Stimulated activated CD8-positive, alpha-beta memory T cell treated with anti-CD3 and anti-CD28 coated beads, Interleukin-2, amount 100 ng/mL, for 48 hours (primary cell): ENCODE measurements at regions not wholly inside any gene's neighbourhood (a gene's known extent, or its start where the extent isn't known, plus 50 kb on each side); places are given as distances from the start of the nearest gene placed in this dataset.

Experiments used
- DNase-seq, 2 donors: peaks; one replicate each; pipeline ENCODE4 v3.0.0-alpha.2; 2020; ENCODE audit warnings: low read depth in 2 of 2

DNA sequence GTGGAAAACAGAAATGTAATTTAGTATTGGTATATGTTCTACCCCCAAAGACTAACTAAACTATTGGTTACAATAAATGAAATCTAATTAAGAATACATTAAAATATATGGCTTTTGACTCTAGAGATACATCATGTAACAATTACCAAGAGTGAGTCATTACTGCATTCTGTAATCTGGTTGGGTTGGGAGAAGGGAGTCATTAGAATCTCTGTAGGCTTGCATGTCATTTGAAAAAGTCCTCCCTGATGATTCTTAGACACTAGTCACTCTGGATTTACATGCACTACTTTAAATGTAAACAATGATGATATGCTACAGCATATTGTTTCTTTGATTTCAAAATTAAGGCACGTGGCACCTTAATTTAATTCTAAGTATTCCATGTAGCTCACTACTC lies 293.4 kb upstream of the CHST9 start:
- DNase-seq: no peak

GRCh38 chr18:27473318-27473717 lies 288.2 kb upstream of the CHST9 start:
- DNase-seq: no peak

DNA sequence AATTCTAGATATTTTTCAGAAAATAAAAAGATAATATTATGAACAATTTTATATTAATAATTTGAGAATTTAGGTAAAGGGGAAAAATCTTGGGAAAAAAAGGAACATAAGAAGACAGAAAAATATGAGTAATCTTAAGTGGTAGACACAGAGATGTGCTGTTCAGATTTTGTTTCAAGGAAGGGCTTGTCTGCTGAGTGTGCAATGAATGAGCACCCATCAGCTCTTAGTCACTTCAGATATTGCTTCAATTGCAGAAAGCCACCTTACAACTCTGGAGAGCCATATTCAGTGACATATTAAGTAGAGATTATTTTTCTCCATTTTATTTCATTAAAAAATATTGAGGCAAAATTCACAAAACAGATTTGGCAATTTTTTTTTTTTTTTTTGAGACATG lies 282.0 kb upstream of the CHST9 start:
- DNase-seq: no peak

DNA sequence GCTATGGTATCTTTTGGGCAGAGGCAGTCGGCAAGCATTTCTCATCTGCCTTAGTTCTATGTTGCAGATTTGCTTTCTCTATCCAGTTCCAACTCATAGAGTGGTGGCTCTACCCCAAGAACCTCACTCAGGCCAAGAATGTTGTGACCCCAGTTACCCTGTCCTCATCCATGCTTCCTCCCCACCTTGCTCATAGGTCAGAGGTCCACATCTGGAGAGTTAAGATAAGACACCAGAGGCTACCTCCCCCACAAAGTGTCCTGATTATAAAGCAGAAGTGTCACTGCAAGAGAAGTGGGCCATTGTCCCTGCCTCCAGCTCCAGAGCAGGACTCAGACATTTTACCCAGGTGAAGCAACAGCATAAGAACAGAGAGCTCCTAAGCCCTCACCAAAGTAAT lies 276.8 kb upstream of the CHST9 start:
- no peak for DNase-seq

- DNase-seq: no peak
Measured at GRCh38 chr18:27449104-27449503, 264.0 kb upstream of the CHST9 start.

DNA sequence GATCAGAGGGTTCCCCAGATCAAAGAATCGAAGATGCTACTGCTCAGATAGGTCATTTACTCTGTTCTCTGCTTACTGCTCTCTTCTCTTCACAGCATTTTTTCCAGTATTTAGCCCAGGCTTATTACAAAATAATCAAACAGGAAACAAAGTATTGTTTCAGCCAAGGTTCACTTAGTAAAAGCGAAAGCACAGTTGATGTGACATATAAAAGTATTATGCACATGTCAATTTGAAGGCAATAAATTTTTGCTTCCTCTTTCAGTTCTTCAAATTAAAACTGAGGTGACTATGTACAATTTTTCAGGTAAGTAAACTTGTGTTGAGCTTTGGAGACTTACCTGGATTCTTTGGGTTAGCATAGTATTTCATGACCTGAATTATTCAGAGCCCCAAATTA lies 262.8 kb upstream of the CHST9 start:
- DNase-seq: no peak

- DNase-seq: no peak
Measured at GRCh38 chr18:27447451-27447881, 262.4 kb upstream of the CHST9 start.

DNA sequence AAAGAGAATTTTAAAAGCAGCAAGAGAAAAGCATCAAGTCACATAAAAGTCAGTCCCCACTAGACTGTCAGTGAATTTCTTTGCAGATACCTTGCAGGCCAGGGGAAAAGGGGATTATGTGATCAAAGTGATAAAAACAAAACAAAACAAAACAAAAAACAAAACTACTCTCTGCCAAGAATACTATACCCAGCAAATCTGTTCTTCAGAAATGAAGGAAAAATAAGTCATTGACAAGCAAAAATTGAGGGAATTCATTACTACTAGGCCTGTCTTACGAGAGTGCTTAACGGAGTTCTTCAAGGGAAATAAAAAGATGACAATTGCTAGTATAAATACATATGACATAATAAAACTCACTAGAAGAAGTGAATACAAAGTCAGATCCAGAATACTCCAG lies 245.5 kb upstream of the CHST9 start:
- DNase-seq: no peak

DNA sequence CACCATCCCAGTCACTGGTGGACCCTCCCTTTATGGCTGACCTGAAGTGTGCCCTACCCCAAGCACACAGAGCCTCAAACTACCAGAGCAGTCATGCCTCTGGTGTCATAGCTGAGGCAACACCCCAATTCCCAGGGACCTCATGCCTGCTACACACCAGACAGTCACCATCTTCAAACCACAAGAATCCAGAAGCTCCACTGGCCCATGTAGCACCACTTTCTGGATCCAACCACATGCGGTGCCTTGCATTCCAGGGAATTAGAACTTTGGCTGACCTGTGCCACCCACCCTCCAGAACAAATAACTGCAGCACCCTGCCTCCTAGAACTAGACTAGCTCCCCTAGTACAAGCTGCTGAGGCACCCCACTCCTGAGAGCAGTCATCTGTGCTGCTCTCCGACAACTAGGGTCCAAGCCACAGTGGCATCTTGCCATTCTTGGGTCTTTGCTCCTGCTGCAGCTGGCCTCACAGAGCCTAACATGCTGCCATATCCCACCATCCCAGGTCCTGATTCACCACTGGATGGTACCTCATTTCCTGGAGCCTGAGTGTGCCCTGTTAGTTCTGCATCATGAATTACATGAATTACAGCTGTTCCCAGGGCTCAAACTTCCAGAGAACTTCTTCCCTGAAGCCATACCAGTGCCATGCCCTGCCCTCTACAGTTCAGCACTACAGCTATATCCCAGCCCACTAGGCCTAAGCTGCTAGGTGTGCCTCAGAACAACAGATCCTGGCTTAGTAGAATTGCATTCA lies 243.8 kb upstream of the CHST9 start:
- no peak for DNase-seq

GRCh38 chr18:27428120-27428519 lies 243.0 kb upstream of the CHST9 start:
- DNase-seq: no peak

DNA sequence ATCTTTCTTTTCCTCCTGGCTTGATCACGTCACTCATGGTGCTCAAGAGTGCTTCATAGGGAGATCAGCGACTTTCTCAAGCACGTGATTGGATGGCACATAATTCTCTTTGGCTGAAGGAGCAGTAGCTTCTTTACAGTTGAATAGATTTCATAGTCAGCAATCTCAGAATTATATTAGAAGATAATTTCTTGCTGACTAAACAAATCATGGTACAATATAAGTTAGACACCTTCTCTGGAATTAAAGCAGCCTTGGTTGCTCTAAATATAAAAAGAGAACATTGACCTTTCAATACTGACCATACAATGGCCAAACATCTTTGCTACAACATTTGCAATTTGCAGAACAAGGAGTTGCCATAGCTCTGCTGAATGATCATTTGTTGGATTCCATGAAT lies 238.5 kb upstream of the CHST9 start:
- no peak for DNase-seq

DNA sequence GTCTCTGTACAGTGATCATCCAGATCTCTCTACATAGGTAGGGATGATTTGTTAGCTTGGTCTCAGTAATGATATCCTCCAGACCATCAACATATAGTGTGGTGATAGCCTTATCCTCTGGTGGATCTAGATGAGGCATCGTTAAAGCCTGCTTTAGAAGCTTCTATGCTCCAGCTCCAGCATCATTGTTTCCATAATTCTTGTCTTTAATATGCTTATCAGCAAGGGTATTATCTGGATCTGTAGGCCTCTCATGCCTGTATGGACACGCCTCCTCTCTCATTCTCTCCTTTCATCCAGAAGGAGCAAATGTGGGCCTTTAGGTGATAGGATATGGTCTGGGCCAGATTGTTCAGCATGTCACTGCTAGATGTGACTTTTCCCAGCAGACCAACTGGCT lies 234.5 kb upstream of the CHST9 start:
- no peak for DNase-seq

- DNase-seq: no peak
Measured at GRCh38 chr18:27415495-27415894, 230.4 kb upstream of the CHST9 start.

- DNase-seq: no peak
Measured at GRCh38 chr18:27414682-27415081, 229.6 kb upstream of the CHST9 start.

DNA sequence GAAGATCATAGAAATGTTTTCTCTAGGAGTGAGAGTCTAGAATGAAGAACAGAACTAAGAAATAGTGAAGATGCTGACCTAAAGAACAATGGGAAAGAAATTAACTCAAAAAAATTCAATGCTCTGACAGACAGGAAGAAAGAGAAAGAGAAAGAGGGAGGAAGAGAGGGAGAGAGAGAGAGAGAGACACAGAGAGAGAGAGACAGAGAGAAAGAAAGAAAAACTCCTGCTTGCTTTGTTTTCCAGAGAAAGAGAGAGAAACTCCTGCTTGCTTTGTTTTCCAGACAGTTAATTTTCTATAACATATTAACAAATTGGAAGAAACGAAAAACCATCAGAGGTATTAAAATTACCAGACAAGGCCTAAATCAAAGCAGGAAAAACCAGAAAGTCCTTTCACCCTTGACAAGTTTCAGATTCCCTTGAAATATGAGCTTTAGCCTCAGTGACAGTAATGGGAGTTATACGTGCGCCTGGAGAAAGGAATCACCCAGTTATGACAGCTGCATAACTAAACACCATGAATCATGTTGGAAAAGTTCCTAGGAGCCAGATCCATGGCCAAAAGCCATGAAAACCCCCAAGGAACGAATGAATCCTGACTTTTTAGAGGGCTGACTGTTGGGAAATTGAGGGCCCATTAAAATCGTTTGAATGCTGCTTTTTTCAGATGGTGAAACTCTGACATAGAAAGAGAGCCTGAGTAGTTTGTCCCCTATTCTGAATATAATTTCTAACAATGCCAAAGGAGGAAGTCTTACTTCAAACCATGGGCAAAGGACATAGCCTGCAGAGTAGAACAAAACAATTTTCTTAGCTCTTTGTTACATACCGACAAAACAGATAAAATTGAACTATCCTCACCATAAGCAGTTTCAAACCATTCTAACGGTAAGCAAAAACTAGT lies 228.6 kb upstream of the CHST9 start:
- DNase-seq: no peak

DNA sequence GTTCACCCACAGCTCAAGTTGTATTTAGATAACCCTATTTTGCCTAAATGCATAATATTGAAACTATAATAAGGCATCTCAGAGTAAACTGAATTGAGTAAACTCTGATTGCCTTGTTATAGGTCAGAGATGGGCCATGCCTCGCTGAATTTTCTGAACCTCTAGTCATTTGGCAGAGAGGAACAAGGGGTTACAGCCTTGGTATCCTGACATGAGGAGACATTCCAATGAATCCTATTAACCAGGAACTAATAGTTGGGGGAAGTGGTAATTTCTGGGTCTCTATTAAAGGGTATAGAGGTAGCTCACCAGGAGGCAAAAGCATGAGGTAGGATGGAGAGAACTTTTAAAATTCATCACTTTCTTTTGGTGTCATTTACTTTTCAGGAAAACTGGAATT lies 227.4 kb upstream of the CHST9 start:
- DNase-seq: no peak

GRCh38 chr18:27411911-27412310 lies 226.8 kb upstream of the CHST9 start:
- no peak for DNase-seq

GRCh38 chr18:27411013-27411412 lies 225.9 kb upstream of the CHST9 start:
- DNase-seq: no peak

- DNase-seq: no peak
Measured at GRCh38 chr18:27404855-27405254, 219.7 kb upstream of the CHST9 start.

DNA sequence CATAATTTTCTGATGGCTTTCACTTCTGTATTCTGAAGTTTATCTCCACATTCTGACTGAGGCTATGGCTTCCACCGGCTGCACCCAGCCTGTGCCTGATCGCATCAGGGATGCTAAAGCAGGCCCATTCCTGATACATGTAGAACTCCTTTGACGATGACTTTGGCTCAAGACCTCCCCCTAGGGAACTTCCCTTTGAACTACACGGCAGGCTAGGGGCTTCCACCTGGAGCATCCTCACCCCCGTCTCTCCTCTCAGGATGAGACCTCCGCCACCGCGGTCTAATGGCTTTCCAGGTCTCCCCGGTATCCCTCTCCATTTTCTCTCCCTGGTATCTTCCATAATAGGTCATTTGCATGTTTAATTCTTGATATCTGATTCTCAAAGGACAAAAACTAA lies 214.9 kb upstream of the CHST9 start:
- DNase-seq: no peak

DNA sequence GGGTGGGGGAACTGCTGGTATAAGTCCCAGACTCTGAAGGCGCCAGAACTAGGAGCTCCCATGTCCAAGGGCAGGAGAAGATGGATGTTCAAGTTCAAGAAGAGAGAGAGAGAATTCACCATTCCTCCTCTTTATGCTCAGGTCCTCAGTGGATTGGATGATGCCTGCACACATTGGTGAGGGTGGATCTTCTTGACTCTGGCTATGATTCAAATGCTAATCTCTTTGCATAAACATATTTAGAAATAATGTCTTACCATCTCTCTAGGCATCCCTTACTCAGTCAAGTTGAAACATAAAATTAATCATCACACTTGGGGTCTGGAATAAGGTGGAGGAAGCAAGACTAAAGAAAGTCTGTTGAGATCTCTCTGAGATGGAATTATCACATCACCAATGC lies 210.6 kb upstream of the CHST9 start:
- DNase-seq: no peak

GRCh38 chr18:27394687-27395086 lies 209.6 kb upstream of the CHST9 start:
- no peak for DNase-seq

DNA sequence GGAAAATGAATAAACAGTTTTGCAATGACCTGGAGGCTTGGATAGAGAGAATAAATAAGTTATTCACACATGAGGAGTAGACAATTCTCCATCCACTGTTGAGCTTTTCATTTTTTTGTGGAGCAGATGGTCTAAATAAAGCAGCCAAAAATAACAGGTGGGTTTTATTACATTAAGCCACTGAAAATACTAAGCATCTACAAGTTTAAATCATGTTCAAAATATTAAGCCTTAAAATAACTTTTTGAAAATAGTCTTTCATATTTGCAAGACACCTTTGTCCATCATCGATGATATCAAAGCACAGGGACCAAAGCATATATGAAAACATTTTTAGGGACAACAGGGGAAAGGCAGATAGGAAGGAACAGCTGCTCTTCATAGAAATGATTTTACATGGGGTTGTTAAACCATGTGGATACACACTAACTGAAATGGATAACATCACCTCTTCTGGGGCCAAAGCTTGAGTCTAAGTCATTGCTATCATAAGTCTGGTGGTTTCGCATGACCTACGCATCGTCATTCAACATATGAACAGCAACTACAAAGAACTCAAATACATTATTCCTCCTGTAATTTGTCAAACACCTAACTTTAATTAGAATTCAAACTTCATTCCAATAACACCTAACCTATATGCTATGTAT lies 197.6 kb upstream of the CHST9 start:
- no peak for DNase-seq
